Psoas muscle (tissue), 7 donors: ENCODE measurements at regions not wholly inside any gene's neighbourhood (a gene's known extent, or its start where the extent isn't known, plus 50 kb on each side); places are given as distances from the start of the nearest gene placed in this dataset.
"Not testable (repeated sequence)": the region's sequence is repeated elsewhere in the genome, so short reads cannot be mapped to it uniquely, and the experiment has no call there.

Source experiments
- ATAC-seq, 4 donors: fragments of 200-7000 bp; cut with Tn5 transposase; one replicate each; pipeline ENCODE4 v1.9.1; 2020; ENCODE audit warnings: moderate library complexity in 3 of 4, mild to moderate bottlenecking in 2 of 4
- DNase-seq, 2 donors: peaks; one replicate each; pipeline ENCODE4 v3.0.0-alpha.2; 2020
- H3K27ac ChIP-seq: fragments of 200-600 bp; one replicate; pipeline ENCODE4 v1.8.0; 2022
- H3K27me3 ChIP-seq, 3 donors: fragments of 200-600 bp in 1 of 3; one replicate each; pipeline versions ENCODE4 v1.6.1 to v1.8.0; 2013 to 2022; ENCODE audit warnings: low read length in 2 of 3, mild to moderate bottlenecking in 2 of 3, moderate library complexity in 1 of 3; ENCODE audit not compliant: insufficient read depth in 3 of 3
- H3K36me3 ChIP-seq, 2 donors: fragments of 200-600 bp in 1 of 2; one replicate each; pipeline versions ENCODE4 v1.6.1 to v1.8.0; 2013 to 2022; ENCODE audit warnings: low read depth in 1 of 2, mild to moderate bottlenecking in 1 of 2, moderate library complexity in 1 of 2; ENCODE audit not compliant: insufficient read depth in 1 of 2
- H3K4me1 ChIP-seq: fragments of 200-600 bp; one replicate; pipeline ENCODE4 v1.8.0; 2022
- H3K4me3 ChIP-seq: fragments of 200-600 bp; one replicate; pipeline ENCODE4 v1.8.0; 2022; ENCODE audit warnings: mild to moderate bottlenecking
- H3K9me3 ChIP-seq: fragments of 200-600 bp; one replicate; pipeline ENCODE4 v1.8.0; 2022
- WGBS, 3 donors: extraction: QIAGEN DNeasy Blood & Tissue Kit; methylation state at CpG; one replicate each; pipeline versions ENCODE4 v1.1.6 to v1.1.7; 2013; 5-methylcytosine and 5-hydroxymethylcytosine counted together
- intact Hi-C, 2 donors: fragments of 100-400 bp; cut with DNase I; formaldehyde crosslinking; loops; one replicate each; pipeline versions ENCODE4 v1.11.0 to v1.14.2; 2022
- TF ChIP-seq, protein P1 (sequence below): fragments of 200-600 bp; IDR thresholded peaks from one replicate; pipeline ENCODE4 v1.8.0; 2022; ENCODE audit warnings: antibody characterized with exemption
- donor health status: healthy with polysubstance abuse.
- donor health status: DM: no; HTN: no; CAD: no; lungs with moderate emphysema.
- donor health status: Bipolar disorder and iron deficiency.
- donor health status: healthy.
- donor health status: DM: yes; HTN: yes; CAD: no.
- donor health status: DM: no; HTN: no; CAD: no.
- donor health status: DM: yes; HTN: yes; CAD: no.

DNA sequence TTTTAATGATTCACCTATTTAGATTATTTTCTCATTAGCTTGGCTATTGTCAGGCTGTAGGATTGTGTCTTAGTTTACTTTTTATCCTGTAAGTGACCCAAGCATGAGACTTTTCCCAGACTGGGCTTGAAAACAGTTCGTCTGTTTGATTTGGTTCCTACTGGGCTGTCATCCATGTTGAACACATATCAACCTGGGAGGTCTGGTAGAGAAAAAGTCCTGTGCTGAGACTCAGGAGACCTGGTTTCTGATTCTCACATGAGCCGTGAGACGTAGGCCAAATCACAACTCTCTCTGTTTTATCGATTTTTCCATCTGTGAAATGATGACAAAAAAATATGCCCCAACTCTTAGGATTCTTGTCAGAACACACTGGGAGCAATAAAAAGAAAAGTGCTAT, 98.8 kb upstream of the GALNT15 start:
- intact Hi-C loops: no loop called here
- H3K4me1 ChIP-seq: no peaks in the 10 kb centered on the region
- no peak for DNase-seq
- TF ChIP-seq, protein P1, sequence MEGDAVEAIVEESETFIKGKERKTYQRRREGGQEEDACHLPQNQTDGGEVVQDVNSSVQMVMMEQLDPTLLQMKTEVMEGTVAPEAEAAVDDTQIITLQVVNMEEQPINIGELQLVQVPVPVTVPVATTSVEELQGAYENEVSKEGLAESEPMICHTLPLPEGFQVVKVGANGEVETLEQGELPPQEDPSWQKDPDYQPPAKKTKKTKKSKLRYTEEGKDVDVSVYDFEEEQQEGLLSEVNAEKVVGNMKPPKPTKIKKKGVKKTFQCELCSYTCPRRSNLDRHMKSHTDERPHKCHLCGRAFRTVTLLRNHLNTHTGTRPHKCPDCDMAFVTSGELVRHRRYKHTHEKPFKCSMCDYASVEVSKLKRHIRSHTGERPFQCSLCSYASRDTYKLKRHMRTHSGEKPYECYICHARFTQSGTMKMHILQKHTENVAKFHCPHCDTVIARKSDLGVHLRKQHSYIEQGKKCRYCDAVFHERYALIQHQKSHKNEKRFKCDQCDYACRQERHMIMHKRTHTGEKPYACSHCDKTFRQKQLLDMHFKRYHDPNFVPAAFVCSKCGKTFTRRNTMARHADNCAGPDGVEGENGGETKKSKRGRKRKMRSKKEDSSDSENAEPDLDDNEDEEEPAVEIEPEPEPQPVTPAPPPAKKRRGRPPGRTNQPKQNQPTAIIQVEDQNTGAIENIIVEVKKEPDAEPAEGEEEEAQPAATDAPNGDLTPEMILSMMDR: no peak
- WGBS, 3 donors: 80 to 85% (median 81%) methylated on average over 4 of the region's 4 CpGs
- no peaks in the 10 kb centered on the region for H3K9me3 ChIP-seq
- H3K27ac ChIP-seq: no peak overlapping the region
- no peaks in the 10 kb centered on the region for H3K36me3 ChIP-seq
- ATAC-seq: no peak
- H3K27me3 ChIP-seq: no peaks in the 10 kb centered on the region
- no peak overlapping the region for H3K4me3 ChIP-seq

DNA sequence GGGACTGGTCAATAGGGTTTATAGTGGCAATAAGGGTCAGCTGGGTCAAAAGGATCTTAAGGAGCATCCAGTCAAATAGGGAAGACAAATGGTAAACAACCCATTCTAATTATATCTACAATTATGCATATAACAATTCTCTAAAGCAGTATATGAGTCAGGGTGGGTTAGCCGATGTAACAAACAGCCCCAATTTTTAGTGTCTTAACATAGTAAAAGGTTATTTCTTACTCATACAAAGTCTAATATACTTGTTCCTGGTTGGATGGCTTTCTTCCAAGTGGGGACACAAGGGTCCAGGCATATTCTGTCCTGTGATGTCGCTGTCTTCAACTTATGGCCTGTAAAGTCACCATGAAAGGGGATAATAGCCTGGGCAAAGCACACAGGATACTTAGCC, 97.9 kb upstream of the GALNT15 start:
- Histone ChIP-seq H3K27me3 (no peaks in the 10 kb centered on the region), H3K4me1 (no peaks in the 10 kb centered on the region), H3K36me3 (no peaks in the 10 kb centered on the region), H3K27ac (no peak overlapping the region), H3K9me3 (no peaks in the 10 kb centered on the region), H3K4me3 (no peak overlapping the region)
- intact Hi-C loops: no loop called here
- ATAC-seq (no peak), DNase-seq (no peak)
- WGBS, 3 donors: 67 to 77% (median 71%) methylated on average over 2 of the region's 2 CpGs
- TF ChIP-seq, protein P1: no peak

DNA sequence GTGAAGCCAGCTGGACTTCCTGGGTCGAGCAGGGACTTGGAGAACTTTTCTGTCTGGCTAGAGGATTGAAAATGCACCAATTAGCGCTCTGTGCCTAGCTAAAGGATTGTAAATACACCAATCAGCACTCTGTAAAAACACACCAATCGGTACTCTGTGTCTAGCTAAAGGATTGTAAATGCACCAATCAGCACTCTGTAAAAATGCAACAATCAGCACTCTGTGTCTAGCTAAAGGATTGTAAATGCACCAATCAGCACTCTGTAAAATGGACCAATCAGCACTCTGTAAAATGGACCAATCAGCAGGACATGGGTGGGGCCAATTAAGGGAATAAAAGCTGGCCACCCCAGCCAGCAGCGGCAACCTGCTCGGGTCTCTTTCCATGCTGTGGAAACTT, 97.3 kb upstream of the GALNT15 start:
- intact Hi-C loops, H3K36me3 ChIP-seq: not testable (repeated sequence)
- WGBS, 3 donors: 86 to 93% (median 89%) methylated on average over 5 of the region's 5 CpGs

GRCh38 chr3:16077681-16078080, 96.8 kb upstream of the GALNT15 start:
- H3K4me1 ChIP-seq, H3K36me3 ChIP-seq, H3K27ac ChIP-seq, DNase-seq, H3K4me3 ChIP-seq, H3K27me3 ChIP-seq, intact Hi-C loops, ATAC-seq, H3K9me3 ChIP-seq: not testable (repeated sequence)
- WGBS, 3 donors: 77 to 81% (median 79%) methylated on average over 8 of the region's 8 CpGs

More for the DNA sequence above, 97.3 kb upstream of the GALNT15 start:
- not testable (repeated sequence) for H3K27ac ChIP-seq, H3K27me3 ChIP-seq, ATAC-seq, DNase-seq, H3K4me1 ChIP-seq, H3K9me3 ChIP-seq, H3K4me3 ChIP-seq

DNA sequence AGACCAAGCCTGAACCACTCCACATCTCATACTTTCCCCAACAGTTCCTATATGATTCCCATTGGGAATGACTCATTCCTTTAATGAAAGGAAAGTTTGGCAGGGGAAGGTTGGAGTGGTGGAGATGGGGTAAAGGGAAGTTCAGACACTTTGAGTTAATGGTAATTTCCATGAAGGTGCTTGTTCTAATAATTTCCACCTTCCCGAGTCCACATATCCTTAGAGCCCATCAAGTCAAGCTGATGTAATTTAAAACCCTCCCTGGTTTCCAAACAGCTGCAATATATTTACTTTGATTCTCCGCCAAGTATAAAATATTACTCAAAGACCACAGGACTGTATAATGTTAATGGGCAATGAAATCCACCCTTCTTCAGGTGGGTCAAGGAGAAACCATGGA, 95.0 kb upstream of the GALNT15 start:
- intact Hi-C loops: no loop called here
- H3K27ac ChIP-seq: no peak overlapping the region
- TF ChIP-seq, protein P1: no peak
- ATAC-seq (no peak), DNase-seq (no peak)
- no peaks in the 10 kb centered on the region for H3K36me3 ChIP-seq
- H3K4me3 ChIP-seq: no peak overlapping the region
- H3K27me3 ChIP-seq: no peaks in the 10 kb centered on the region
- no peaks in the 10 kb centered on the region for H3K9me3 ChIP-seq
- 51 to 72% (median 59%) methylated on average over 2 of the region's 2 CpGs for WGBS, 3 donors
- H3K4me1 ChIP-seq: no peaks in the 10 kb centered on the region

DNA sequence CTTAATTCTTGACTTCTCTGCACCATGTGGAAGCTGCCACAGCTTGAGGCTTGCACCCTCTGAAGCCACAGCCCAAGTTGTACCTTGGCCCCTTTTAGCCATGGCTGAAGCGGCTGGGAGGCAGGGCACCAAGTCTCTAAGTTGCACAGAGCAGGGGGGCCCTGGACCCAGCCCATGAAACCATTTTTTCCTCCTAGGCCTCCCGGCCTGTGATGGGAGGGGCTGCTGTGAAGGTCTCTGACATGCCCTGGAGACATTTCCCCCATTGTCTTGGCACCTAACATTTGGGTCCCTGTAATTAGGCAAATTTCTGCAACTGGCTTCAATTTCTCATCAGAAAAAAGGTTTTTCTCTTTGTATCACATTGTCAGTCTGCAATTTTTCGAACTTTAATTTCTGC, 92.8 kb upstream of the GALNT15 start:
- whole genome bisulfite sequencing, 3 donors: 90 to 97% (median 91%) methylated on average over 3 of the region's 3 CpGs
- H3K9me3 ChIP-seq: no peaks in the 10 kb centered on the region
- intact Hi-C loops: no loop called here
- DNase-seq (no peak), ATAC-seq (no peak)
- H3K27ac ChIP-seq: no peak overlapping the region
- H3K36me3 ChIP-seq: no peaks in the 10 kb centered on the region
- H3K27me3 ChIP-seq: no peaks in the 10 kb centered on the region
- TF ChIP-seq, protein P1: no peak
- peaks cover 18% of the 10 kb centered on the region for H3K4me1 ChIP-seq
- no peak overlapping the region for H3K4me3 ChIP-seq
